GM10248 (cell line): ENCODE measurements at regions not wholly inside any gene's neighbourhood (a gene's known extent, or its start where the extent isn't known, plus 50 kb on each side); places are given as distances from the start of the nearest gene placed in this dataset.

Experiments
- CTCF ChIA-PET: fragments of 300-600 bp; sonication (Branson Sonifier 250); formaldehyde crosslinking; extraction: SDS; loops from one replicate; lab custom pipeline; 2021; ENCODE audit warnings: antibody characterized with exemption; lab: Yijun Ruan, JAX
- POLR2A ChIA-PET: fragments of 350-650 bp; sonication (Branson Sonifier 250); formaldehyde crosslinking; extraction: SDS; loops from one replicate; lab custom pipeline; 2020; ENCODE audit warnings: antibody characterized with exemption; lab: Yijun Ruan, JAX
- DNase-seq: peaks from one replicate; pipeline ENCODE4 v3.0.0; 2012; ENCODE audit errors: extremely low spot score
- TF ChIP-seq, protein P1 (sequence below): IDR thresholded peaks from 2 replicates; pipeline ENCODE4 v1.5.1; 2012; ENCODE audit warnings: mild to moderate bottlenecking, low read depth; ENCODE audit errors: extremely low read depth, missing control alignments, control extremely low read depth

- ChIA-PET POLR2A (no interaction called here), CTCF (no interaction called here)
- TF ChIP-seq, protein P1, sequence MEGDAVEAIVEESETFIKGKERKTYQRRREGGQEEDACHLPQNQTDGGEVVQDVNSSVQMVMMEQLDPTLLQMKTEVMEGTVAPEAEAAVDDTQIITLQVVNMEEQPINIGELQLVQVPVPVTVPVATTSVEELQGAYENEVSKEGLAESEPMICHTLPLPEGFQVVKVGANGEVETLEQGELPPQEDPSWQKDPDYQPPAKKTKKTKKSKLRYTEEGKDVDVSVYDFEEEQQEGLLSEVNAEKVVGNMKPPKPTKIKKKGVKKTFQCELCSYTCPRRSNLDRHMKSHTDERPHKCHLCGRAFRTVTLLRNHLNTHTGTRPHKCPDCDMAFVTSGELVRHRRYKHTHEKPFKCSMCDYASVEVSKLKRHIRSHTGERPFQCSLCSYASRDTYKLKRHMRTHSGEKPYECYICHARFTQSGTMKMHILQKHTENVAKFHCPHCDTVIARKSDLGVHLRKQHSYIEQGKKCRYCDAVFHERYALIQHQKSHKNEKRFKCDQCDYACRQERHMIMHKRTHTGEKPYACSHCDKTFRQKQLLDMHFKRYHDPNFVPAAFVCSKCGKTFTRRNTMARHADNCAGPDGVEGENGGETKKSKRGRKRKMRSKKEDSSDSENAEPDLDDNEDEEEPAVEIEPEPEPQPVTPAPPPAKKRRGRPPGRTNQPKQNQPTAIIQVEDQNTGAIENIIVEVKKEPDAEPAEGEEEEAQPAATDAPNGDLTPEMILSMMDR = no peak
- DNase-seq = no peak
Observed at GRCh38 chr12:124241776-124242528, 52.9 kb upstream of the RFLNA start.

DNA sequence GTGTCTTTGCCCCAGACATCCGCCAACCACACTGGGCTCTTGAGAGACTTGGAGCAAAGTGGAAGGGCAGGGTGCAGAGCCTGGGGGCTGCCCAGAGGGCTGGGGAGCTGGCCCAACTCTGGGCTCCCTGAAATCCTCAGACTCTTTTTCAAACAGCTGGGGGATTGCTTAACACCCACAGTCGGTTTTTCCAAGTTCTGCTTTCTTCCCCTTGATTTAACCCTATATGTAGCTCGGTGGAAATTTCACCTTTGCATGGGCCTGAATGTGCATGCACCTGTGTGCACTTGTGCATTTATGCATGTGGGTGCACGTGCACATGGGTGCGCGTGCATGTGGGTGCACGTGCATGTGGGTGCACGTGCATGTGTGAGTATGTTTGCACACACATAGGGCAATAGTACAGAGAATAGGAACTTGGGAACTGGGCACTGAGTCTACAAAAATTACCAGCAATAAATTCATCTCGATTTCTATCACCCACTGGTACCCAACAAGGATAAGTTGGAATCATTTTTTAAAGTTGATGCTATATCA, 52.3 kb upstream of the RFLNA start:
- POLR2A ChIA-PET = no interaction called here
- TF ChIP-seq, protein P1 = no peak
- no peak for DNase-seq
- CTCF ChIA-PET = no interaction called here

- no peak for DNase-seq
- ChIA-PET POLR2A (no interaction called here), CTCF (no interaction called here)
- TF ChIP-seq, protein P1 = no peak
Observed at GRCh38 chr12:124243936-124244335, 51.0 kb upstream of the RFLNA start.
